HG02981 (cell line): ENCODE measurements at regions not wholly inside any gene's neighbourhood (a gene's known extent, or its start where the extent isn't known, plus 50 kb on each side); places are given as distances from the start of the nearest gene placed in this dataset.

ENCODE experiments used
- ATAC-seq: cut with Tn5 transposase; IDR thresholded peaks from one replicate; pipeline ENCODE4 v1.9.1; 2021; ENCODE audit warnings: mild to moderate bottlenecking, moderate library complexity; ENCODE audit not compliant: unreplicated experiment

- peak; percentile 74 for ATAC-seq
Observed at GRCh38 chr2:37833423-37833822, 91.7 kb upstream of the RMDN2 start.

GRCh38 chr2:37836270-37836669 is 88.8 kb upstream of the RMDN2 start:
- ATAC-seq = no peak

DNA sequence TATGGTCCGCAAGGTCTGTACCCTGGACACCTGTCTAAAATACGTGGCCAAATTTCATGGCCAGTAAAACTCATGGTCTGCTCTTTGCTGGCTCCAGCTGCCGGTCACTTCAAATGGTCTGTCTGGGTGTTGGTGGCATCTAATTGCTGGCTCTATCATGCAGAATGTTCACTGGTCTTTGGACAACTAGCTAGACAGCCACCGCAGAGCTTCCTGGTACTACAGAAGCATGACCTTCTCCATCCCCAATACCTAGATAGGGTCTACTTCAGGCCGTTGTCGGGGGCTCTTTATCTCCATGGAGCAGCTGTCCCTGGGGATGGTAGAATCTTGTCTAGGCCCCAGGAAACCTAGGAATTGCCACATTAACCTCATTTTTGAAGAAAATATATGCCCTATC is 88.4 kb upstream of the RMDN2 start:
- ATAC-seq = no peak

GRCh38 chr2:37837628-37838328 is 87.3 kb upstream of the RMDN2 start:
- ATAC-seq = no peak

GRCh38 chr2:37838541-37839167 is 86.4 kb upstream of the RMDN2 start:
- no peak for ATAC-seq

- ATAC-seq = no peak
Observed at GRCh38 chr2:37839991-37840390, 85.1 kb upstream of the RMDN2 start.

GRCh38 chr2:37842732-37843440 is 82.2 kb upstream of the RMDN2 start:
- no peak for ATAC-seq

GRCh38 chr2:37843556-37843955 is 81.5 kb upstream of the RMDN2 start:
- ATAC-seq = no peak

DNA sequence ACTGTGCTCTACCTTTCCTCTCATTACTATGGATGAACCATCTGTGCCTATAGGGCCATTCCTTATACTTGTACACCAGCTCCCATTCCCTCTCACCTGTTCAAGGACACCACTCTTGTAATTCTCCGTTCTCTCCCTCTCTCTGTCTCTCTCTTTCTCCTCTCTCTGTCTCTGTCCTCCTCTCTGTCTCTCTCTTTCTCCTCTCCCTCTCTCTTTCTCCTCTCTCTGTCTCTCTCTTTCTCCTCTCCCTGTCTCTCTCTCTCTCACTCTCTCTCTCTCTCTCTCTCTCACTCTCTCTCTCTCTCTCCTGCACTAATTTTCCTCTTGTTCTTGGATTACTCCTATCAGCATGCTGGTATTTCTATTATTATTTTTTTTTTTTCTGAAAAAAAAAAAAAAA is 78.9 kb upstream of the RMDN2 start:
- ATAC-seq = no peak

DNA sequence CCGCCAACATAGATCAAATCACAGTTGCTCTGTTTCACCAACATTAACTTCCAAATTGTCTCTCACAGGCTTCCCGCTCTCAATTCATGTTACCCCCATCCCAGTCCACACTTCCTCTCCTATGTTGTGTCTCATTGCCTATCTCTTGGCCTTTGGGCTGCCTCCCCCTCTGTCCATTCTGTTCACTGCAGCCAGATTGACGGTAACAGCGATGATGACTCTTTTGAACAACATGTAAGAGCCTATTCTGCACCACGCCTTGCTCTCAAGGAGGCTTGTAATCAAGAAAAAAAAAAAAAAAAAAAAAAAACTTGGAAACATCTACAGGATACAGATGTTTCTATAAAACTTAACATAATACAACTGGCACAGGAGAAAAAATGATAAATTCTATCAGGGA is 77.3 kb upstream of the RMDN2 start:
- ATAC-seq = no peak

- no peak for ATAC-seq
Observed at GRCh38 chr2:37848451-37848850, 76.6 kb upstream of the RMDN2 start.

DNA sequence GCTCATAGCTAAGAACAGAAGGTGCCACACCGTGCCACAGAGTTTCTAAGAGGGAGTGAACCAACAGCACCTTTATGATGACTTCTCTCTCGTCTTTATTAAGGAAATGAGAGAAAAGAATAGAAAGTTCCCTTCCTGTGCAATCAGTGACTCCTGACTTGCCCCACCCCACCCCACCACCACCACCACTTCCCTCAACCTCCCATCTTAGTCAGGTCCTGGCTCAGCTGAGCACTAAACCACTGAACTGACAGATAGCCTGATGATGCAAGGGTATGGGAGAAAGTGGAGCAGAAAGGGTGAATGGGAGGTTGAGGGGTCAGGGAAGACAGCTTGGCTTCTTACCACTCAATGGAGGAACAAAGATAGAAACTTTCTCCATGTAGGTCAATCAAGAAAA is 75.2 kb upstream of the RMDN2 start:
- ATAC-seq = no peak

- ATAC-seq = peak; percentile 38
Observed at GRCh38 chr2:37851428-37851827, 73.7 kb upstream of the RMDN2 start.

GRCh38 chr2:37851828-37852584 is 73.1 kb upstream of the RMDN2 start:
- ATAC-seq = peak; percentile 65

GRCh38 chr2:37852585-37853014 is 72.5 kb upstream of the RMDN2 start:
- no peak for ATAC-seq

DNA sequence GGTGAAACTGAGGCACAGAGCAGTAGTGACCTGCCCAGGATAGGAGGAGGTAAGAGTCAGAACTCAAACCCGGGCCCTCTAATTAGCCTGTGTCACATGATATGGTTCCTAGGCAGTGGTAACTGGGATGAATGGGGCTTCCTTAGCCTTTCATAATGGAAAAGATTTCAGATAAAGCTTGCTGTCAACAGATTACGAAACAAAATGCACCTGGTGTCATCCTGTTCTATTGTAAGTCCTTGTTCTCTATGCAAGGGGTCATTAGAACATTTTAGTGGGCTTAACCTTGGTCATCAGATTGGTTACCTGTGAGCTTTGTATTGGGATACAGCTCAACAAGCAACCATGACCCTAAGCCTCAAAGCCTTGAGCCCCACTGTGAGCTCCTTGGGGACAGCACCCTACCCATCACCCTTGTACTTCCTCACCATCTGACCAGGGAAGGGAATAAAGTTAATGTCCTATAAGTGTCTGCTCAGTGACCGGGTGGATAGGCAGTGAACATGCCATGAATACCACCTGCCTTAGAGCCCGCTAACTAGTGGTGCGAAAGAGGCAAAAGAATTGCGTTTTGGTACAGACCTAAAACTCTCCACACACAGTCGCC is 70.3 kb upstream of the RMDN2 start:
- no peak for ATAC-seq

GRCh38 chr2:37855283-37856041 is 69.6 kb upstream of the RMDN2 start:
- no peak for ATAC-seq

GRCh38 chr2:37856101-37856751 is 68.9 kb upstream of the RMDN2 start:
- no peak for ATAC-seq

DNA sequence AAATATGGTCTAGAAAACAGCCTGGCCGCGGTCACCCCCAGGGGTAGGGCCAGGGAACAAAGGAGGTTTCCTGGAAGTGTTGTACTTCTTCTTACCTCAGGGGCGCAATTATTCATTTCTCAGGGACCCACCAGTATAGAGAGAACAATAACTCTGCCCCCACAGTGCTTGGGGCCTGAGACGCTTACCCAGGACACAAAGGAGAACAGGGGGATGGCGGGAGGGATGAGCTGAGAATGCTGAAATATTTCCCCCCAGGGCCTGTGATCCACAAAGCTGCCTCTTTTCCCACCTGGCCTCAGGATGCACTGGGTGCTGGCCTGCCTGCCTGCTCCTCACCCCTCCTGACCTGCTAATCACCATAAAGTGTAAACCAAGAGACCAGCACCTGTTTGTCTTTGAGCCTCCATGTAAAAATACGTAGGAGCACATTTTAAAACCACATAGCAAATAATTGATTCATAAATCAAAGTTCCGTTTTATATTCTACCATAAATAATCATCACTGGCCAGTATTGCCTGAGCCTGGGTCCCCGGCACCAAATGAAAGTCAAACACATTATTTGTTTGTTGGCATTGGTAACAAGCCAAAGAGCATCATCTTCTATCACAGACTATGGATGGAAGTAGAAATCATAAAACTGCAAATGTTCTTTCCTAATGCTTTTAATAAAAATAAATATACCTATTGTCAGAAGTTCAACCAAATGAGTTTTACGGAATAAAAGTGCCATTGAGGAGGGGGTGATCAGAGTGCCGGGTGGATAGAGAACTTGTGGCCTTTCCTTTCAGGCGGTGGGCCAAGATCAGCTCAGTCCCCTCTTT is 67.3 kb upstream of the RMDN2 start:
- no peak for ATAC-seq
